ENCODE measurements at regions not wholly inside any gene's neighbourhood (a gene's known extent, or its start where the extent isn't known, plus 50 kb on each side); places are given as distances from the start of the nearest gene placed in this dataset.

DNA sequence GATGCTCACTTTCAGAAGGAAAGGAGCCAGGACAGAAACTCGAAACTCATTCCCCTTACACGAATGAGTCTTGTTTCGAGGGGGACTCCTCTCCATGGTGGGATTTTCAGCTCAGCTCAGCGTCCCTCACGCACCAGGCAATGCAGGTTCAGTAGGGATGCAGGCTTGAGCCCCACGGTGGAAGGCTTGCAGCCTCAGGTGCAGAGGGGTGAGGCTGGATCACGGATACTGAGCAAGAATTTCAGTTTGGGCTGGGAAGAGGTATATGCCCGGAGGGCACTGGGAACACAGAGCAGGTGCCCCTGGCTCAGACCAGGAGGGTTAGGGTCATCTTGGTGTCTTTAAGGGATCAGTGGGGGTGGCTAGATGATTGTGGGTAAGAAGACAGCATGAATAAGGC is 344.9 kb upstream of the TNRC6C start (continued):
- TF ChIP-seq, protein P1, sequence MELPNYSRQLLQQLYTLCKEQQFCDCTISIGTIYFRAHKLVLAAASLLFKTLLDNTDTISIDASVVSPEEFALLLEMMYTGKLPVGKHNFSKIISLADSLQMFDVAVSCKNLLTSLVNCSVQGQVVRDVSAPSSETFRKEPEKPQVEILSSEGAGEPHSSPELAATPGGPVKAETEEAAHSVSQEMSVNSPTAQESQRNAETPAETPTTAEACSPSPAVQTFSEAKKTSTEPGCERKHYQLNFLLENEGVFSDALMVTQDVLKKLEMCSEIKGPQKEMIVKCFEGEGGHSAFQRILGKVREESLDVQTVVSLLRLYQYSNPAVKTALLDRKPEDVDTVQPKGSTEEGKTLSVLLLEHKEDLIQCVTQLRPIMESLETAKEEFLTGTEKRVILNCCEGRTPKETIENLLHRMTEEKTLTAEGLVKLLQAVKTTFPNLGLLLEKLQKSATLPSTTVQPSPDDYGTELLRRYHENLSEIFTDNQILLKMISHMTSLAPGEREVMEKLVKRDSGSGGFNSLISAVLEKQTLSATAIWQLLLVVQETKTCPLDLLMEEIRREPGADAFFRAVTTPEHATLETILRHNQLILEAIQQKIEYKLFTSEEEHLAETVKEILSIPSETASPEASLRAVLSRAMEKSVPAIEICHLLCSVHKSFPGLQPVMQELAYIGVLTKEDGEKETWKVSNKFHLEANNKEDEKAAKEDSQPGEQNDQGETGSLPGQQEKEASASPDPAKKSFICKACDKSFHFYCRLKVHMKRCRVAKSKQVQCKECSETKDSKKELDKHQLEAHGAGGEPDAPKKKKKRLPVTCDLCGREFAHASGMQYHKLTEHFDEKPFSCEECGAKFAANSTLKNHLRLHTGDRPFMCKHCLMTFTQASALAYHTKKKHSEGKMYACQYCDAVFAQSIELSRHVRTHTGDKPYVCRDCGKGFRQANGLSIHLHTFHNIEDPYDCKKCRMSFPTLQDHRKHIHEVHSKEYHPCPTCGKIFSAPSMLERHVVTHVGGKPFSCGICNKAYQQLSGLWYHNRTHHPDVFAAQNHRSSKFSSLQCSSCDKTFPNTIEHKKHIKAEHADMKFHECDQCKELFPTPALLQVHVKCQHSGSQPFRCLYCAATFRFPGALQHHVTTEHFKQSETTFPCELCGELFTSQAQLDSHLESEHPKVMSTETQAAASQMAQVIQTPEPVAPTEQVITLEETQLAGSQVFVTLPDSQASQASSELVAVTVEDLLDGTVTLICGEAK (IDR thresholded peaks at IDR 0.05) = no peak
- TF ChIP-seq, protein P1 (CRISPR knock-in tag; IDR thresholded peaks at IDR 0.05) = no peak
- TF ChIP-seq ZNF232 (CRISPR knock-in tag; IDR thresholded peaks at IDR 0.05; ENCODE audit: borderline replicate concordance) = no peak
- no peak for TF ChIP-seq ZNF652 (CRISPR knock-in tag; IDR thresholded peaks at IDR 0.05; ENCODE audit: borderline replicate concordance, low read depth)
- no peak for TF ChIP-seq SALL2 (CRISPR knock-in tag; IDR thresholded peaks at IDR 0.05)
- TF ChIP-seq DNMT1 (CRISPR knock-in tag; IDR thresholded peaks at IDR 0.05) = no peak
- no peak for TF ChIP-seq ZNF792 (CRISPR knock-in tag; IDR thresholded peaks at IDR 0.05)
- TF ChIP-seq, protein P2, sequence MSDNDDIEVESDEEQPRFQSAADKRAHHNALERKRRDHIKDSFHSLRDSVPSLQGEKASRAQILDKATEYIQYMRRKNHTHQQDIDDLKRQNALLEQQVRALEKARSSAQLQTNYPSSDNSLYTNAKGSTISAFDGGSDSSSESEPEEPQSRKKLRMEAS (IDR thresholded peaks at IDR 0.05) = no peak
- no peak for TF ChIP-seq HMG20A (CRISPR knock-in tag; IDR thresholded peaks at IDR 0.05; ENCODE audit: borderline replicate concordance)
- TF ChIP-seq, protein P3, sequence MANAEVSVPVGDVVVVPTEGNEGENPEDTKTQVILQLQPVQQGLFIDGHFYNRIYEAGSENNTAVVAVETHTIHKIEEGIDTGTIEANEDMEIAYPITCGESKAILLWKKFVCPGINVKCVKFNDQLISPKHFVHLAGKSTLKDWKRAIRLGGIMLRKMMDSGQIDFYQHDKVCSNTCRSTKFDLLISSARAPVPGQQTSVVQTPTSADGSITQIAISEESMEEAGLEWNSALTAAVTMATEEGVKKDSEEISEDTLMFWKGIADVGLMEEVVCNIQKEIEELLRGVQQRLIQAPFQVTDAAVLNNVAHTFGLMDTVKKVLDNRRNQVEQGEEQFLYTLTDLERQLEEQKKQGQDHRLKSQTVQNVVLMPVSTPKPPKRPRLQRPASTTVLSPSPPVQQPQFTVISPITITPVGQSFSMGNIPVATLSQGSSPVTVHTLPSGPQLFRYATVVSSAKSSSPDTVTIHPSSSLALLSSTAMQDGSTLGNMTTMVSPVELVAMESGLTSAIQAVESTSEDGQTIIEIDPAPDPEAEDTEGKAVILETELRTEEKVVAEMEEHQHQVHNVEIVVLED (CRISPR knock-in tag; IDR thresholded peaks at IDR 0.05; ENCODE audit: borderline replicate concordance) = no peak

Data from HepG2 (cell line).